Transverse colon (tissue), 3 donors: ENCODE measurements at regions not wholly inside any gene's neighbourhood (a gene's known extent, or its start where the extent isn't known, plus 50 kb on each side); places are given as distances from the start of the nearest gene placed in this dataset.

Experiments used
- CTCF ChIP-seq, 5 experiments: fragments of 200-600 bp in 3 of 5; fragments of 450-650 bp in 2 of 5; sonication (generic) in 3 of 5; IDR thresholded peaks; 1 replicate in 2 of 5; 2 replicates in 3 of 5; pipeline ENCODE4 v1.5.1; 2016 to 2017; ENCODE audit warnings: antibody characterized with exemption in 5 of 5, inconsistent platforms in 3 of 5, mild to moderate bottlenecking in 2 of 5, moderate library complexity in 1 of 5
- EP300 ChIP-seq: sonication (generic); formaldehyde crosslinking; IDR thresholded peaks from one replicate; pipeline ENCODE4 v1.6.1; 2017; ENCODE audit warnings: antibody characterized with exemption, low read depth
- POLR2A ChIP-seq: fragments of 450-650 bp; IDR thresholded peaks from one replicate; pipeline ENCODE4 v1.6.1; 2016; ENCODE audit warnings: antibody characterized with exemption, mild to moderate bottlenecking, moderate library complexity

DNA sequence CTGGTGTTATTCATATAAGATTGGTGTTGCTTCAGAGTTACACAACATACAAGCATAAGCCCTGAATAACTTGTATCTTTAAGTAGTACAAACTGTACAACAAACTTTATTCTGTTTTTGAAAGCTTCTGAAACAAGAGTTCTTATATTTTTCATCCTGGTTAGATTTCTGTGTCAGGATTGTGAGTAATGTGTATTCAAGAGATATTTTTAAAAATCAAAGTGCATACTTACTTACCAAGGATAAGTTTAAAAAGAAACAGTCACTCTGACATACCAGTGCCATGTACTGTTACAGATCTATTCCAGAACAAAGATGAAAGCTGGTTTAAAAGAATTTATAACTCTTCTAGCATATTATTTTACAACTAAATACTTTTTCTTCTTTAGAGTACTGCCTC, 755.1 kb downstream of the ZPLD1 start:
- no peak for TF ChIP-seq EP300
- no peak for TF ChIP-seq CTCF (IDR thresholded peaks at IDR 0.05)
- no peak for TF ChIP-seq POLR2A
